Fibroblast of the aortic adventitia (primary cell): ENCODE measurements at regions not wholly inside any gene's neighbourhood (a gene's known extent, or its start where the extent isn't known, plus 50 kb on each side); places are given as distances from the start of the nearest gene placed in this dataset.

Experiments
- DNase-seq: peaks from one replicate; pipeline ENCODE4 v3.0.0-alpha.2; 2010; ENCODE audit warnings: low read depth
- H3K4me3 ChIP-seq: 2 replicates; pipeline ENCODE4 v1.5.1; 2011; ENCODE audit warnings: low read depth, mild to moderate bottlenecking, control low read depth, low read length, moderate library complexity
- TF ChIP-seq, protein P1 (sequence below): IDR thresholded peaks from 2 replicates; pipeline ENCODE4 v1.5.1; 2011; ENCODE audit warnings: mild to moderate bottlenecking, low read length, control low read depth, inconsistent platforms; ENCODE audit not compliant: insufficient read depth

DNA sequence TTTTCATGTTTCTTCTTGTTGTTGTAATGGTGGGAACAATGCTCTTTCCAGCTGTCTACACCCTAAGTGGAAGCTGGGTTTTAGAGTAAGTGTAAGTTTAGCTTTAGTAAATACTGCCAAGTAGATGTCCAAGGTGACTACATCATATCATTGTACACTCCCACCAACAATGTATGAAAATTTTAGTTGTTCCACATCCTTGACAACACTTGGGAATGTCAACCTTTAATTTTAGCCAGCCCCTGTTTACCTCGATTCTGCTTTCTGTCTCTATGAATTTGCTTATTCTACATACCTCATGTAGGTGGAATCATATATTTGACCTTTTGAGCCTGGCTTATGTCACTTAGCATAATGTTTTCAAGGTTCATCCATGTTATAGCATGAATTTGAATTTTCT is 93.0 kb downstream of the MTPAP start:
- TF ChIP-seq, protein P1, sequence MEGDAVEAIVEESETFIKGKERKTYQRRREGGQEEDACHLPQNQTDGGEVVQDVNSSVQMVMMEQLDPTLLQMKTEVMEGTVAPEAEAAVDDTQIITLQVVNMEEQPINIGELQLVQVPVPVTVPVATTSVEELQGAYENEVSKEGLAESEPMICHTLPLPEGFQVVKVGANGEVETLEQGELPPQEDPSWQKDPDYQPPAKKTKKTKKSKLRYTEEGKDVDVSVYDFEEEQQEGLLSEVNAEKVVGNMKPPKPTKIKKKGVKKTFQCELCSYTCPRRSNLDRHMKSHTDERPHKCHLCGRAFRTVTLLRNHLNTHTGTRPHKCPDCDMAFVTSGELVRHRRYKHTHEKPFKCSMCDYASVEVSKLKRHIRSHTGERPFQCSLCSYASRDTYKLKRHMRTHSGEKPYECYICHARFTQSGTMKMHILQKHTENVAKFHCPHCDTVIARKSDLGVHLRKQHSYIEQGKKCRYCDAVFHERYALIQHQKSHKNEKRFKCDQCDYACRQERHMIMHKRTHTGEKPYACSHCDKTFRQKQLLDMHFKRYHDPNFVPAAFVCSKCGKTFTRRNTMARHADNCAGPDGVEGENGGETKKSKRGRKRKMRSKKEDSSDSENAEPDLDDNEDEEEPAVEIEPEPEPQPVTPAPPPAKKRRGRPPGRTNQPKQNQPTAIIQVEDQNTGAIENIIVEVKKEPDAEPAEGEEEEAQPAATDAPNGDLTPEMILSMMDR: no peak
- DNase-seq: no peak
- H3K4me3 ChIP-seq: no peak overlapping the region

DNA sequence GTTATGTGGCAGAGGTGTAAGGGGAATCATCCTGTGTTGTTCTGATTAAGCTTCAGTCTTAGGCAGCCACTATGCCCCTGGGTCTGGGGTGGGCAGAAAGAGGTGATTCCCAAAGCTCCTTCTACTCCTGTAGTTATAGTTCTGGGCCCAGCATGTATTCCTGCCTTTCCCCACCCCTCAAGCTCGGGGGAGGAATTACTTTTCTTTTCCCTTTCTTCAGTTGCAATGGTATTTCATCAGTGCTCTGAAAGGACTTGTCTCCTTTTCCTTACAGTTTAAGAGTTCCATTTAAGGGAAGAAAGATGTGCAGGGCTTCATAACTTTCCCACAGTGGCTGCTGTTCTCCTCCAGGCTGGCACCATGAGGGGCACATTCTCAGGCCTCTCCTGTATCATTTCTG is 94.2 kb downstream of the MTPAP start:
- peak; percentile 34 for DNase-seq
- TF ChIP-seq, protein P1: no peak
- H3K4me3 ChIP-seq: no peak overlapping the region

DNA sequence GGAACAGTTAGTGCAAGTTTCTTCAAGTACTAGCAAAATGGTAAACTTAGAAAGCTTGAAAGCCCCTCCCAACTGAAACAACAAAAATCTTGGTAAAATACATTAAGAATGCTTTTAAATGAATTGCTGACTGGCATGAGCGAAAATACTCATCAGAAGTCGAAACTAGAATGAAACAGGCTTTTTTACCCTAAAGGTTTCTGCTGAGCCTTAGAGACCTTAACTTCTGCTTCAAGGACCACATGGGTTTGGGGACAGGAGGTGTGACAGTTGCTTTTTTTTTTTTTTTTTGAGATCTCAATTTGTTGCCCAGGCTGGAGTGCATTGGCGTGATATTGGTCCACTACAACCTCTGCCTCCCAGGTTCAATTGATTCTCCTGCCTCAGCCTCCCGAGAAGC is 100.3 kb downstream of the MTPAP start:
- TF ChIP-seq, protein P1: no peak
- no peak for DNase-seq
- H3K4me3 ChIP-seq: no peak overlapping the region

DNA sequence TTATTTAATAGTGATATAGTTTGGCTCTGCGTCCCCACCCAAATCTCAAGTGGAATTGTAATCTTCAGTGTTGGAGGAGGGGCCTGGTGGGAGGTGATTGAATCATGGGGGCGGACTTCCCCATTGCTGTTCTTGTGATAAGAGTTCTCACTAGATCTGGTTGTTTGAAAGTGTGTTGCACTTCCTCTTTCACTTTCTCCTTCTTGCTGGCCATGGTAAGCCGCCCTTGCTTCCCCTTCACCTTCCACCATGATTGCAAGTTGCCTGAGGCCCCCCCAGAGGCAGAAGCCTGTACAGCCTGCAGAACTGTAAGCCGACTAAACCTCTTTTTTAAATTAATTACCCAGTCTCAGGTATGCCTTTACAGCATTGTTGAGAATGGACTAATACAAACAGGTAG is 101.4 kb downstream of the MTPAP start:
- no peak overlapping the region for H3K4me3 ChIP-seq
- no peak for DNase-seq
- TF ChIP-seq, protein P1: no peak

DNA sequence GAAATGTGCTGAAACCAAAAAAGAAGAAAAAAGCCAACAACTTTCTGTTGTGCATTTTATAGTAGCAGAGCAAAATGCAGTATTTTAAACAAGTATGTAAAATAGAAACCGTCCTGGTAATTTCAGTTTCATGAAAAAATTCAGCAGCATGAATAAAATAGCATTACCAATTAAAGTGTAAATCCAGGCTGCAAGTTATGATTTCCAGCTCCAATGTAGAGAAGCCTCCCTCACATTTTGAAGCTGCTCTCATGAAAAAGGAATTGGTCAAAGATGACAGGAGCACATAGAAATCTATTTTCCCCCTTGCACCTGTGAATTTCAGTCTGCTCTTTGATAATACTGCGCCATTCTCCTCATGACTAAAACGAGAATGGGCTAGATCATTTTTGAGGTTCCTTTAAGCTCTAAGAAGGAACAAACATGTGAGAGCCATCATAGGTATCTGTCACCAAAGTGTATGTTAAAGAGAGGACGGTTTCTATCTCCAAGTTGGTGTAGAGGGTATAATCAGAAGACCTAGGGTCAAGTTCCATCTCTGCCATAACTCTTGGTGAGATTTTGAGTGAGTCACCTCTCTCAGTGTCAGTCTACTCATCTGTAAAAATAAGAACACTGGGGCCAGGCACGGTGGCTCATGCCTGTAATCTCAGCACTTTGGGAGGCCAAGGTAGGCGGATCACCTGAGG is 107.5 kb downstream of the MTPAP start:
- TF ChIP-seq, protein P1: no peak
- no peak for DNase-seq
- no peak overlapping the region for H3K4me3 ChIP-seq

DNA sequence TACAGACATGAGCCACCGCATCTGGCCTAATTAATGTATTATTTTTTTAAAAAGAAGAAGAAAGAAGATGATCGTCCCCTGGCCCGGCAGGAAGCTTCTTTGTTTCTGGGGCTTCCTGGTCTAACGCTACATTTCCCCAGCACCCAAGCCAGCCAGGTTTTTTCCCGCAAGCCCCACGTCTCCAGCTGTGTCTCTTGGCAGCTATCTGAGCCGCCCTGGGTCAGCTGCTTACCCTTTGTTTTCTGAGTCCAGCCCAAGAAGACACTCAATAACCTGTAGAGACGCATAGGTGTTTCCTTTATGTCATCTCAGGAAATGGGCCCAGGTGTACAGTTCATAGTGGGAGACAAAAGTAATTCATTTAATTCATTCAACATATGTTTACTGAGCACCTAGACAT is 110.2 kb downstream of the MTPAP start:
- TF ChIP-seq, protein P1: no peak
- no peak for DNase-seq
- H3K4me3 ChIP-seq: no peak overlapping the region

DNA sequence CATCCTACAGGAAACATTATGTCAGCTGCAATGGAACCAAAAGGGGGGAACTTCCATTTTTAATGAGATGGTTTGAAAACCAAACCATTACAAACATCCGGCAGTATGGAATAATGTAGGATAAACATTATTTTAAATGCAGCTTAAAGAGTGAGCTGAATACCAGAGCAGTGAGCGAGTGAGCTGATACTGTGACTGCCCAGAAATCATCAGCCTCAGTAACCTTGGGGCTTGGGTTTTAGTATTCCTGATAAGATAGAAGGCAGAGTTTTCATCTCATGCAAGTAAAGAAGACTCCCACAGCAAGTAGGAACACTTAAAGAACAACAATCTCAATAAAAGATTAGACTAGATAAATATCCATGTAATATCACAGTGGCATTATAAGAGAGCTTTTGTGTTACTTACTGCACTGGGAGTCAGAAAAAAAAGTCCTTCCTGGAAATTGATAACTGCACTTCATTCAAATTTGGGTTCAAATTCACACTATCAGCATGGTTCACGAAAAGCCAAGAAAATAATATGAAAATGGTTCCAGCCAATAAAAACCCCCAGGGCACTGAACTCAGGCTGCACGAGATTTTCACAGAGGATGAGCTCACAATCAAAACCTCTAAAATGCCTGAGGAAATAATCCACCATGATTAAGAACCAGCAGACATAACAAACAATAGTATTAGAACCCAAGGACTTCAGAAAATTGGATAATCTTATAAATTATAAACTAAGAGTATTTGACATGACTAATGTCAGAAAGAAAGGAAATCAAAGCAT is 115.7 kb downstream of the MTPAP start:
- no peak for DNase-seq
- no peak overlapping the region for H3K4me3 ChIP-seq
- TF ChIP-seq, protein P1: no peak
